Right atrium auricular region (tissue), 2 donors: ENCODE measurements at regions not wholly inside any gene's neighbourhood (a gene's known extent, or its start where the extent isn't known, plus 50 kb on each side); places are given as distances from the start of the nearest gene placed in this dataset.
"Not testable (repeated sequence)": the region's sequence is repeated elsewhere in the genome, so short reads cannot be mapped to it uniquely, and the experiment has no call there.

Source experiments
- DNase-seq: peaks from one replicate; pipeline ENCODE4 v3.0.0-alpha.2; 2019; ENCODE audit warnings: low spot score
- H3K27ac ChIP-seq, 2 donors: fragments of 200-600 bp; sonication (generic); 1 replicate in 1 of 2; 2 replicates in 1 of 2; pipeline ENCODE4 v1.5.1; 2016 to 2019
- H3K27me3 ChIP-seq, 2 donors: fragments of 200-600 bp; sonication (generic); one replicate each; pipeline versions ENCODE4 v1.5.1 to v1.6.0; 2017 to 2019
- H3K36me3 ChIP-seq: fragments of 200-600 bp; sonication (generic); one replicate; pipeline ENCODE4 v1.5.1; 2016
- H3K4me1 ChIP-seq, 2 donors: fragments of 200-600 bp; sonication (generic); one replicate each; pipeline versions ENCODE4 v1.5.1 to v1.6.0; 2017 to 2019
- H3K4me3 ChIP-seq, 2 donors: fragments of 200-600 bp; sonication (generic); 1 replicate in 1 of 2; 2 replicates in 1 of 2; pipeline ENCODE4 v1.5.1; 2017 to 2019; ENCODE audit warnings: mild to moderate bottlenecking in 1 of 2, moderate library complexity in 1 of 2
- H3K9me3 ChIP-seq, 2 donors: fragments of 200-600 bp; sonication (generic); one replicate each; pipeline ENCODE4 v1.5.1; 2019
- TF ChIP-seq, protein P1 (sequence below), 2 donors: fragments of 200-600 bp; sonication (generic); IDR thresholded peaks; one replicate each; pipeline ENCODE4 v1.5.1; 2019; ENCODE audit warnings: antibody characterized with exemption in 2 of 2

DNA sequence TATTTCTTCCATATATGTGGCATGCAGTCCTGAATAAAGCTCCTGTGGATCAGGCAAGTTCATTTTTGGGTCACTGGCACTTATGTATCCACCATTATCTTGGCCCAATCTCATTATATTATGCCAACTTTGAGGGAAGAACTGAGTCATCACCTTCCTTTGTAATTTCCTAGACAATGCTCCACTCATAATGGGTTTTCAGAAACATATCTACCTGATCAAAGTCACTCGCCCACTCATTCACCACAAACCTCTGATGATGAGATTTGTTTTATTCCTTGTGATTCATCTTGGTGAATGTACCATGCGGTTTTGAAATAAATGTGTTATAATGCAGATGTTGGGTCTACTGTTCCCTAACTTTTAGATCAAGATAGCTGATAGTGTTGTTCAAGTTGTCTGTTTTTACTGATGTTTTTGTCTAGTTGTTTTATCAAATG lies 525.8 kb downstream of the KIF20B start:
- H3K27me3 ChIP-seq: no peaks in the 10 kb centered on the region
- no peaks in the 10 kb centered on the region for H3K4me1 ChIP-seq
- no peaks in the 10 kb centered on the region for H3K9me3 ChIP-seq
- TF ChIP-seq, protein P1, sequence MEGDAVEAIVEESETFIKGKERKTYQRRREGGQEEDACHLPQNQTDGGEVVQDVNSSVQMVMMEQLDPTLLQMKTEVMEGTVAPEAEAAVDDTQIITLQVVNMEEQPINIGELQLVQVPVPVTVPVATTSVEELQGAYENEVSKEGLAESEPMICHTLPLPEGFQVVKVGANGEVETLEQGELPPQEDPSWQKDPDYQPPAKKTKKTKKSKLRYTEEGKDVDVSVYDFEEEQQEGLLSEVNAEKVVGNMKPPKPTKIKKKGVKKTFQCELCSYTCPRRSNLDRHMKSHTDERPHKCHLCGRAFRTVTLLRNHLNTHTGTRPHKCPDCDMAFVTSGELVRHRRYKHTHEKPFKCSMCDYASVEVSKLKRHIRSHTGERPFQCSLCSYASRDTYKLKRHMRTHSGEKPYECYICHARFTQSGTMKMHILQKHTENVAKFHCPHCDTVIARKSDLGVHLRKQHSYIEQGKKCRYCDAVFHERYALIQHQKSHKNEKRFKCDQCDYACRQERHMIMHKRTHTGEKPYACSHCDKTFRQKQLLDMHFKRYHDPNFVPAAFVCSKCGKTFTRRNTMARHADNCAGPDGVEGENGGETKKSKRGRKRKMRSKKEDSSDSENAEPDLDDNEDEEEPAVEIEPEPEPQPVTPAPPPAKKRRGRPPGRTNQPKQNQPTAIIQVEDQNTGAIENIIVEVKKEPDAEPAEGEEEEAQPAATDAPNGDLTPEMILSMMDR (IDR thresholded peaks at IDR 0.05): no peak
- H3K27ac ChIP-seq: no peak overlapping the region
- no peak for DNase-seq
- H3K36me3 ChIP-seq: no peaks in the 10 kb centered on the region
- H3K4me3 ChIP-seq: no peak overlapping the region

DNA sequence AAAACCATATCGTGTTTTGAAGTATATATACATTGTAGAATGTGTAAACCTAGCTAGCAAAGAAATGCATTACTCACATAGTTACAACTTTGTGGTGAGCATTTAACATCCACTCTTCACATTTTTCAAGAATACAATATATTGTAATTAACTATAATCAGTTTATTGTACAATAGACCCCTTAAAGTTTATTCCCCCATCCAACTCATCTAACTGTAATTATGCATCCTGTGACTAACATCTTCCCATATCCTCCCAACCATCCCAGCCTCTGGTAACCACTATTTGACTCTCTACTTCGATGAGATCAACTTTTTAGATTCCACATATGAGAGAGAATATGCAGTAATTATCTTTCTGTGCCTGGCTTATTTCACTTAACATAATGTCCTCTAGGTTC lies 526.4 kb downstream of the KIF20B start:
- H3K27me3 ChIP-seq: no peaks in the 10 kb centered on the region
- H3K4me1 ChIP-seq: no peaks in the 10 kb centered on the region
- no peaks in the 10 kb centered on the region for H3K9me3 ChIP-seq
- no peak overlapping the region for H3K4me3 ChIP-seq
- DNase-seq: no peak
- no peak overlapping the region for H3K27ac ChIP-seq
- TF ChIP-seq, protein P1 (IDR thresholded peaks at IDR 0.05): no peak
- H3K36me3 ChIP-seq: no peaks in the 10 kb centered on the region

DNA sequence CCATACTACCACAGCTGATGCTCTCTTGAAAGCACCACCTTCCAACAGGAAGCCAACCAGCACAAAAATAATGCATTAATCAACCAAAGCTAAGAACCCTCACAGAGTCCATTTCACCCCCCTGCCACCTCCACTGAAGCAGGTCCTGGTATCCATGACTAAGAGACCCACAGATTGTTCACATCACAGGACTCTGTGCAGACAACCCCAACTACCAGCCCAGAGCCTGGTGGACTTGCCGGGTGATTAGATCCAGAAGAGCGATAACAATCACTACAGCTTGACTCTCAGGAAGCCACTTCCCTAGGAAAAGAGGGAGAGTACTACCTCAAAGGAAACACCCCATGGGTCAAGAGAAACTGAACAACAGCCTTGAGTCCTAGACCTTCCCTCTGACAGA lies 528.1 kb downstream of the KIF20B start:
- no peaks in the 10 kb centered on the region for H3K27me3 ChIP-seq
- no peak overlapping the region for H3K4me3 ChIP-seq
- no peaks in the 10 kb centered on the region for H3K9me3 ChIP-seq
- H3K27ac ChIP-seq: no peak overlapping the region
- TF ChIP-seq, protein P1 (IDR thresholded peaks at IDR 0.05): no peak
- no peaks in the 10 kb centered on the region for H3K36me3 ChIP-seq
- no peak for DNase-seq
- H3K4me1 ChIP-seq: no peaks in the 10 kb centered on the region

DNA sequence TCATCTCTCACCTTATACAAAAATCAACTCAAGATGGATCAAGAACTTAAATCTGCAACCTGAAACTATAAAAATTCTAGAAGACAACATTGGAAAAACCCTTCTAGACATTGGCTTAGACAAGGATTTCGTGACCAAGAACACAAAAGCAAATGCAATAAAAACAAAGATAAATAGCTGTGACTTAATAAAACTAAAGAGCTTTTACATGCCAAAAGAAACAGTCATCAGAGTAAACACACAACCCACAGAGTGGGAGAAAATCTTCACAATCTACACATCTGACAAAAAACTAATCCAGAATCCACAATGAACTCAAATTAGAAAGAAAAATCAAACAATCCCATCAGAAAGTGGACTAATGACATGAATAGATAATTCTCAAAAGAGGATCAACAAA lies 532.4 kb downstream of the KIF20B start:
- not testable (repeated sequence) for DNase-seq

DNA sequence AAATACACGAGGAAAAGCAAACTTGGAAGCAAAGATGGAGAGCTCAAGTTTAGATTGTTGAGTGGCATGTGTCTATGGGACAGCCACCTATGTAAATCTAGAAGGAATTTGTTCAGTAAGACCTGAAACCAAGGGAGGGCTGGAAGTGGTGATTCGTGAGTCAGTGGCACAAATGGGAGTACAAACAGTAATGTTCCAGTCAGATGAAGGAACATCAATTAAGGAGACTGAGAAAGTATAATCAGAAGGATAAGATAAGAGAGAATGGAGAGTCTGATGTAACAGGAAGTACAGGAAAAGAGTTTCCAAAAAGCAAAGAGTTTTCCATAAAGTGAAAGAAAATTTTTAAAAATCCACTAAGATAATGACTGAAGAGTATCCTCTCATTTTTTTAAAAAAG lies 544.2 kb downstream of the KIF20B start:
- TF ChIP-seq, protein P1 (IDR thresholded peaks at IDR 0.05): no peak
- H3K36me3 ChIP-seq: no peaks in the 10 kb centered on the region

More for the DNA sequence above, 532.4 kb downstream of the KIF20B start:
- H3K36me3 ChIP-seq, H3K4me1 ChIP-seq, H3K4me3 ChIP-seq, H3K9me3 ChIP-seq, H3K27me3 ChIP-seq, H3K27ac ChIP-seq: not testable (repeated sequence)

DNA sequence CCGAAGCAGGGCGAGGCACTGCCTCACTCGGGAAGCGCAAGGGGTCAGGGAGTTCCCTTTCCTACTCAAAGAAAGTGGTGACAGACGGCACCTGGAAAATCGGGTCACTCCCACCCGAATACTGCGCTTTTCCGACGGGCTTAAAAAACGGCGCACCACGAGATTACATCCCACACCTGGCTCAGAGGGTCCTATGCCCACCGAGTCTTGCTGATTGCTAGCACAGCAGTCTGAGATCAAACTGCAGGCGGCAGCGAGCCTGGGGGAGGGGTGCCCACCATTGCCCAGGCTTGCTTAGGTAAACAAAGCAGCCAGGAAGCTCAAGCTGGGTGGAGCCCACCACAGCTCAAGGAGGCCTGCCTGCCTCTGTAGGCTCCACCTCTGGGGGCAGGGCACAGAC lies 549.4 kb downstream of the KIF20B start:
- not testable (repeated sequence) for H3K27ac ChIP-seq, DNase-seq, H3K4me3 ChIP-seq, H3K9me3 ChIP-seq, H3K36me3 ChIP-seq, H3K27me3 ChIP-seq, H3K4me1 ChIP-seq

More for the DNA sequence above, 544.2 kb downstream of the KIF20B start:
- no peaks in the 10 kb centered on the region for H3K4me1 ChIP-seq
- no peaks in the 10 kb centered on the region for H3K27me3 ChIP-seq
- no peaks in the 10 kb centered on the region for H3K9me3 ChIP-seq
- H3K27ac ChIP-seq: no peak overlapping the region
- no peak for DNase-seq
- H3K4me3 ChIP-seq: no peak overlapping the region

DNA sequence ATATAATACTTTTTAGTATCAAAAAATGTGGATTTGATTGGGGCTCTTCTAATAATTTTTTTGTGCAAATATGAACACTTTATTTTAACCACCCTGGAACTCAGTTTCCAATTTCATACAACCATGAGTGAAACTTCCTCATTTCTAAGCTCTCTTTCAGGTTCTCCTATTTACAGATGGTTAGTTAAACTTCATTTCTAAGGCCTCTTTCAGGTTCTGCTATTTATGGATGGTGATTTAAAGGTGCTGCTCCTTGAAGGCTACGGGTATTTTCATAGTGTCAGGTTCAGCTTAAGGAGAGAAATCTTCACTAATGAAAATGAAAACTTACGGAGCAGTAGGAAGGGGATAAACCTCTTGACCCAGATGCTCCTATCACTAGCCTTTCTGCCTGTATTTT lies 568.3 kb downstream of the KIF20B start:
- Histone ChIP-seq H3K4me3 (no peak overlapping the region), H3K36me3 (no peaks in the 10 kb centered on the region), H3K27me3 (no peaks in the 10 kb centered on the region), H3K9me3 (no peaks in the 10 kb centered on the region), H3K4me1 (no peaks in the 10 kb centered on the region), H3K27ac (no peak overlapping the region)
- TF ChIP-seq, protein P1 (IDR thresholded peaks at IDR 0.05): no peak
- no peak for DNase-seq
